ENCODE measurements at regions not wholly inside any gene's neighbourhood (a gene's known extent, or its start where the extent isn't known, plus 50 kb on each side); places are given as distances from the start of the nearest gene placed in this dataset.

DNA sequence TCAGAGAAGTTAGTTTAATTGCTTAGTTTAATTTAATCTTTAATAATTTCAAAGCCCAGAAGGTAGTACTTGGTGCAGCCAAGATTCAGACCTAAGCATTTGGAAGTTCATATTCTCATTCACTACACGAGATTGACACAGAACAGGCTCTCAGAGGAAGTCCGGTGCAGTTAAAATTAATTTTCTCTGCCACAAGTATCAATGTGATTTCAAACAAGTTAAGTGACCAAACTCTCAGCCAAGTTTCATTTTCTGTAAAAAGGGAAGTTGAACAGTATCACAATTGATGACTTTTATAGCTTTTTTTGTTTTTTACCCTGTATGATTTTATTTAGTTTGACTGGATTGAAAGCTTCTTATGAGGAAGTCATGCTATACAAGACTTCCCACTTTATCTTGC lies 1494.9 kb upstream of the LRRTM3 start:
- WGBS = 74% methylated on average over 2 of the region's 2 CpGs
- intact Hi-C loops (cut with DNase I) = no loop called here
- TF ChIP-seq POLR2A (IDR thresholded peaks at IDR 0.05) (no peak), POLR2AphosphoS5 (IDR thresholded peaks at IDR 0.05) (no peak)
- TF ChIP-seq, protein P1, sequence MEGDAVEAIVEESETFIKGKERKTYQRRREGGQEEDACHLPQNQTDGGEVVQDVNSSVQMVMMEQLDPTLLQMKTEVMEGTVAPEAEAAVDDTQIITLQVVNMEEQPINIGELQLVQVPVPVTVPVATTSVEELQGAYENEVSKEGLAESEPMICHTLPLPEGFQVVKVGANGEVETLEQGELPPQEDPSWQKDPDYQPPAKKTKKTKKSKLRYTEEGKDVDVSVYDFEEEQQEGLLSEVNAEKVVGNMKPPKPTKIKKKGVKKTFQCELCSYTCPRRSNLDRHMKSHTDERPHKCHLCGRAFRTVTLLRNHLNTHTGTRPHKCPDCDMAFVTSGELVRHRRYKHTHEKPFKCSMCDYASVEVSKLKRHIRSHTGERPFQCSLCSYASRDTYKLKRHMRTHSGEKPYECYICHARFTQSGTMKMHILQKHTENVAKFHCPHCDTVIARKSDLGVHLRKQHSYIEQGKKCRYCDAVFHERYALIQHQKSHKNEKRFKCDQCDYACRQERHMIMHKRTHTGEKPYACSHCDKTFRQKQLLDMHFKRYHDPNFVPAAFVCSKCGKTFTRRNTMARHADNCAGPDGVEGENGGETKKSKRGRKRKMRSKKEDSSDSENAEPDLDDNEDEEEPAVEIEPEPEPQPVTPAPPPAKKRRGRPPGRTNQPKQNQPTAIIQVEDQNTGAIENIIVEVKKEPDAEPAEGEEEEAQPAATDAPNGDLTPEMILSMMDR (IDR thresholded peaks at IDR 0.05) = no peak
- H3K27ac ChIP-seq = no peak overlapping the region
- no peaks in the 10 kb centered on the region for H3K27me3 ChIP-seq (replicated peaks; ENCODE audit: insufficient read depth)
- no peaks in the 10 kb centered on the region for H3K4me1 ChIP-seq (replicated peaks)
- no peak for DNase-seq (ENCODE audit: low spot score)
- no peaks in the 10 kb centered on the region for H3K9me3 ChIP-seq
- no peaks in the 10 kb centered on the region for H3K36me3 ChIP-seq
- H3K4me3 ChIP-seq = no peak overlapping the region

DNA sequence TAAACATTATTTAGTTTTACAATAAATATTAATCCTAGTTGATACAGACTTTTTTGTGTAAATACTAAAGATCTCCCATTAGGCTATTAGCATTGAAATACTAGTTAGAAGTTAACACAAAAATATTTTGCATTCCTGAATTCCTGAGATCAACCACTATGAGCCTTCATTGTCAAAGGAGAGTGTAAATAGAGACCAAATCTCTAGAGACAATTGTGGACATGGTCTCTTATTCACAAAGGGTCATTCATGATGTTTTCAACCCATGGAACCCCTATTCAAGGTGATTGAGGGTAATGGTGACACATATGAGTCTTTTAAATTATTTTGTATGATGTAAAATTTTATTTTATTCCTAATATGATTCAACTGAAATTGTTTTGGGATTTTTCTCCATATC lies 1454.8 kb upstream of the LRRTM3 start:
- H3K27me3 ChIP-seq (replicated peaks; ENCODE audit: insufficient read depth) = no peaks in the 10 kb centered on the region
- no peak for DNase-seq (ENCODE audit: low spot score)
- H3K4me1 ChIP-seq (replicated peaks) = no peaks in the 10 kb centered on the region
- H3K27ac ChIP-seq = no peak overlapping the region
- no peaks in the 10 kb centered on the region for H3K9me3 ChIP-seq
- H3K36me3 ChIP-seq = no peaks in the 10 kb centered on the region
- TF ChIP-seq POLR2A (IDR thresholded peaks at IDR 0.05) (no peak), POLR2AphosphoS5 (IDR thresholded peaks at IDR 0.05) (no peak)
- TF ChIP-seq, protein P1 (IDR thresholded peaks at IDR 0.05) = no peak
- intact Hi-C loops (cut with DNase I) = no loop called here
- H3K4me3 ChIP-seq = no peak overlapping the region

DNA sequence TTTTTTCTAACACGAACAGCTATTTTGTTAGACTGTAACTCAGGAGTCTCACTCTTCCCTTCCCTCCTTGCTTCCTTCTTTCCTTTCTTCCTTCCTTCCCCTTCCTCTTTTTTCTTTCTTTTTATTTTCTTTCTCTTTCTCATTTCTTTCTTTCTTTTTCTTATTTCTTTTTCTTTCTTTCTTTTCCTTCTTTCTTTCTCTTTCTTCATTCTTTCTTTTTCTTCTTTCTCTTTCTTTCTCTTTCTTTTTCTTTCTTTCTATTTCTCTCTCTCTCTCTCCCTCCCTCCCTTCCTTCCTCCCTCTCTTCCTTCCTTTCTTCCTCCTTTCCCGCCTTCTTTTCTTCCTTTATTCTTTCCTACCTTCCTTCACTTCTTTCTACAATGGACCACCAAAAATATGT lies 1443.0 kb upstream of the LRRTM3 start:
- Histone ChIP-seq H3K27me3 (replicated peaks; ENCODE audit: insufficient read depth) (no peaks in the 10 kb centered on the region), H3K9me3 (no peaks in the 10 kb centered on the region), H3K27ac (no peak overlapping the region), H3K4me1 (replicated peaks) (no peaks in the 10 kb centered on the region), H3K36me3 (no peaks in the 10 kb centered on the region), H3K4me3 (no peak overlapping the region)
- TF ChIP-seq, protein P1 (IDR thresholded peaks at IDR 0.05) = no peak
- 97% methylated on average over 2 of the region's 2 CpGs for WGBS
- intact Hi-C loops (cut with DNase I) = no loop called here
- DNase-seq (ENCODE audit: low spot score) = no peak

DNA sequence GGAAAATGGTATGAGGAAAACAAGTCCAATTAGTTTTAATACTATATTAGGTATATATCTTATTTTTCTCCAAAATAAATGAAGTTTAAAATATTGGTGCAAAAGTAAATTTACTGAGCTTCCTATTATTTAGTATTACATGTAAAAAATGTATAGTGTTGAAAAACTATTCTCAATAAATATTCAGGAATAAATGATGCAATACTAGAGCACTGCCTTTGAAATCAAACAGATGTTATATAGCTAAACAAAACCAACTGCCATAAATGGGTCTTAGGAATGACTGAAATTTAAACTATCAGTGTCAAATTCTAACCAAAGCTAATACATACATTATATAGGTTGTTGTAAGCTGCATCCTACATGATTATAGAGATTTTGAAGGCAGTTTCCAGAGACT lies 1434.0 kb upstream of the LRRTM3 start:
- no peaks in the 10 kb centered on the region for H3K9me3 ChIP-seq
- no peaks in the 10 kb centered on the region for H3K4me1 ChIP-seq (replicated peaks)
- no peak overlapping the region for H3K27ac ChIP-seq
- no peaks in the 10 kb centered on the region for H3K27me3 ChIP-seq (replicated peaks; ENCODE audit: insufficient read depth)
- TF ChIP-seq, protein P1 (IDR thresholded peaks at IDR 0.05) = no peak
- no peak for TF ChIP-seq POLR2A (IDR thresholded peaks at IDR 0.05)
- TF ChIP-seq POLR2AphosphoS5 (IDR thresholded peaks at IDR 0.05) = no peak
- intact Hi-C loops (cut with DNase I) = no loop called here
- no peak overlapping the region for H3K4me3 ChIP-seq
- no peaks in the 10 kb centered on the region for H3K36me3 ChIP-seq
- DNase-seq (ENCODE audit: low spot score) = no peak

DNA sequence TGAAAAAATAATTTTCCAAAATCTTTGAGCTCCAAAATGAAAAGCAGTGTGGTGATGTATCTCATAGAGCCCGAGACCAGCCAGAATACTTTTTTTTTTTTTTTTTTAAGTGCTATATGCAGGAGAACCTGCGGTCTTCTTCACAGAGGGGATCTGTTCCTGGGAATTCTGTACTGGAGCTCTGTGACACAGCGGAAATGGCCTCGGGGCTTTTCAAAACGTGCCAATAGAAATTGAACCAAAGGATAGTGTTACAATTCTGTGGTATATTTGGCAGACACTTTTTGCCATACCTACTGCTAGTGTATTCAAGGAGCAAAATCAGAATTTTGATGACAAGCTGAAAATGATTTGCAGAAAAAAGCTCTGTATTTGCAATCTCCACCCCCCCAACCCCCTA lies 1429.3 kb upstream of the LRRTM3 start:
- TF ChIP-seq, protein P1 (IDR thresholded peaks at IDR 0.05) = no peak
- TF ChIP-seq POLR2AphosphoS5 (IDR thresholded peaks at IDR 0.05) (no peak), POLR2A (IDR thresholded peaks at IDR 0.05) (no peak)
- no peak overlapping the region for H3K4me3 ChIP-seq
- H3K27me3 ChIP-seq (replicated peaks; ENCODE audit: insufficient read depth) = no peaks in the 10 kb centered on the region
- 61% methylated on average over 5 of the region's 5 CpGs for WGBS
- intact Hi-C loops (cut with DNase I) = no loop called here
- DNase-seq (ENCODE audit: low spot score) = no peak
- H3K9me3 ChIP-seq = no peaks in the 10 kb centered on the region
- no peak overlapping the region for H3K27ac ChIP-seq
- no peaks in the 10 kb centered on the region for H3K36me3 ChIP-seq
- no peaks in the 10 kb centered on the region for H3K4me1 ChIP-seq (replicated peaks)
